Hematopoietic multipotent progenitor cell treated with erythropoietin and hydrocortisone succinate and interleukin-3 and kit ligand, for 8 days (in vitro differentiated cells): ENCODE measurements at regions not wholly inside any gene's neighbourhood (a gene's known extent, or its start where the extent isn't known, plus 50 kb on each side); places are given as distances from the start of the nearest gene placed in this dataset.
"Not testable (repeated sequence)": the region's sequence is repeated elsewhere in the genome, so short reads cannot be mapped to it uniquely, and the experiment has no call there.

Experiments
- DNase-seq: peaks from one replicate; pipeline ENCODE4 v3.0.0-alpha.2; 2015

DNA sequence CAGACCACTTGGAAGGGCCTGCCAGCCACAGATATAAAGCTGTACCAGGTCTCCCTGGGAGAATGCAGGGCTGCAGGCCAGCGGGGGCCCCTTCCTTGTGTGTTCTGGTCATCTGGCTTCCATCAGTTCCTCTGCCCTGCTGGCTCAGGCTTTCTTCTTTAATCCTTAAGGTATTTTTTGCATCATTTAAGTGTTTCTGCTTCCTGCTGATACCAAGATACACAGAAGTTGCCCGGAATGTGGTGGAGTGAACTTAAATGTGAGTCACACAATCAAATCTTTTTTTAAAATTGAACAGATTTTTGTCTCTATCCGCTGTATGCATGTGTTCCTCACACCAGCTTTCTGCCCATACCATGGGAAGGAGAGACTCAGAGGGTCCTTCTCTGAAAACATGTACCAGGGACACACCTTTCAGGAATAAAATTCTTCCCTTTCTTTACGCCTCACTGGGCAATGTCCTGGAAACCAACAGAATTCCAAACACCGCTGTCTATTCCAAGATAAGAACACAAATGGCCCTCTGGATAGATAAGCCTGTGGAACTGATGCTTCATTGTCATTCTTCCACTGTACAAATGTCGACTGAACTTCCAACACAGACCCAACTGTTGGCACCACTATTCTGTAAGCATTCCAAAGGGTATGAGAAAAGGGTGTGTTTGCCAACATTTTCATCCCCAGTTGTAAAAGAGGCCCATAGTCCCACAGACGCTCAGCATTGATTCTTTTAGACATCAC is 206.2 kb upstream of the MYLIP start:
- no peak for DNase-seq

DNA sequence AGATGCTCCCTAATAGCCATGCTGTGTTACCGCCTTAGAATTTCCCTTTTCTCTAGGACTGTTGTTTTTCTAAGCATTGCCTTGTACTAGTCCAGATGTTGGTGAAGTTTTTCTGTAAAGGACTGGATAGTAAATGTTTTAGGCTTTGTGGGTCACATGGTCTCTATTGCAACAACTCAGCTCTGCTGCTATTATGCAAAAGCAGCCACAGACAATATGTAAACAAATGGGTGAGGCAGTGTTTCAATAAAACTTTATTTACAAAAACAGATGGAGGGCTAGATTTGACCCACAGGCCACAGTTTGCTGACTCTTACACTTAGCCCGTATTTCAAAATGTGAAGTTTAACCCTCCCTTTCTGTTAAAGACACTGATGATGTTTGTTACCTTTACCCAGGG is 207.6 kb upstream of the MYLIP start:
- DNase-seq, result no peak

DNA sequence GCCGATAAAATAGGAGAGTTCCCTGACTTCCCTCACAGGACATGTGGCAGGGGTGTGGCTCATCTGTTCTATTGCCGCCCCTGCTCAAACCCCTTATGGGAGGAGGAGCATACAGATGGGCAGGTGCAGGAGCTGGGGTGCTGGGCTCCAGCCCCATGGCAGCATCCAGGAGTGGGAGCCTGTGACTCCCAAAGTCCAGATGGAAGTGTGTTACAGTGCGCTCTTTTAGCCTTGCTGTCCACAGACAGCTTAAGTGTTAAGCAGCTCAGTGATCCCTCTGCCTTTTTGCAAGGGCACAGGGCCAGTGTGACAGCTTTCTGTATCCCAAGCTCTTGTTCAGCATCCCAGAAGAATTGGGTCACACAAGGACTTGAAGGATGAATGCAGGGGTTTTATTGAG is 212.3 kb upstream of the MYLIP start:
- DNase-seq, result no peak

DNA sequence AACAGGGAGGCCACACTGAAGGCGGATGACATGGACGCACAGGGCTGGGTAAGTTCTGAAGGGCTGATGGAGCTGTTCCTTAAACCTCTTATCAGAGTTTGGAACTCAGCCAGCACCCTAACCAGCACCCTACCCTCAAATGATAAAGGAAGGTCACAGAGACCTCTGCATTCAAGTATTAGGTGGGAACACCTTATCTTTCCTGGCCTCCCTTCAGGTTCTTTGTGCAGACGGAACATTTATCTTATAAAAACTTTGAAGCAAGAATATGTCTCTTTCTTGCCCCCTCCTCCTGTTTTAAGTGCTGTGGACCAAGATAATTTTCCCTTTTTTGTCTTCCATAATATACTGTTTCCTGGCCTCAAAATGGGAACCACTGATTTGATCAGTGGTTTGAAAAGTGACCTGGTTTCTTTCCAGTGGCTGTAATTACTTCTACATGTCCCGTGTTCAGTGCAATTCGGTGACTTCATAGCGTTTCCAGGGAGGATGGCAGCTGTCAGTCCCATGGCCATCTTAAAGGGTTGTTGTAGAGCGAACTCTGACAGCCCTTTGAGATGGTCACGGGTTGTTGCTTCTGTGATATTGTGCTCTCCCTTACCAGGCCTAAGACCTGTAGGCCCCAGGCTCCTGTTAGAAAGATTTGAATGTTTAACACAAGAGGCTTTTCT is 213.2 kb upstream of the MYLIP start:
- DNase-seq, result peak; percentile 96

DNA sequence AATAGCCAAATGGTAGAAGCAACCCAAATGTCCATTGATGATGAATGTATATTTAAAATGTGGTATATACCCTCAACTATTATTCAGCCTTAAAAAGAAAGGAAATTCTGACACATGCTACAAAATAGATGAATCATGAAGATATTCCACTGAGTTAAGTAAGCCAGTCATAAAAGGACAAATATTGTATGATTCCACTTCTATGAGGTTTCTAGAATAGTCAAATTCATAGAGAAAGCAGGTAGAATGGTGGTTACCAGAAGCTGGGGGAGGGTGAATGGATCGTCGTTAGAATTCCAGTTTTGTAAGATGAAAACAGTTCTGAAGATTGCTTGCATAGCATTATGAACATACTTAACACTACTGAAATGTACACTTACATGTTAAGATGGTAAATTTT is 214.3 kb upstream of the MYLIP start:
- DNase-seq, result no peak

DNA sequence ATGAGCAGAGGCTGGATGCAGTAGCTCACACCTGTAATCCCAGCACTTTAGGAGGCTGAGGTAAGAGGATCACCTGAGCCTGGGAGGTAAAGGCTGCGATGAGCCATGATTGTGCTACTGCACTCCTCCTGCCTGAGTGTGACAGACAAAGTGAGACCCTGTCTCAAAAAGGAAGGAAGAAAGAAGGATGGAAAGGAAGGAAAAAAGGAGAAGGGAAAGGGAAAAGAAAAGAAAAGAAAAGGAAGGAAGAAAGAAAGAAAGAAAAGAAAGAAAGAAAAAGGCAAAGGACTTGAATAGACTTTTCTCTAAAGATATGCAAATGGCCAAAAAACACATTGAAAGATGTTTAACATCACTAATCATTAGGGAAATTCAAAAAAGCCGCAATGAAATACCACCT is 215.3 kb upstream of the MYLIP start:
- DNase-seq, result no peak

DNA sequence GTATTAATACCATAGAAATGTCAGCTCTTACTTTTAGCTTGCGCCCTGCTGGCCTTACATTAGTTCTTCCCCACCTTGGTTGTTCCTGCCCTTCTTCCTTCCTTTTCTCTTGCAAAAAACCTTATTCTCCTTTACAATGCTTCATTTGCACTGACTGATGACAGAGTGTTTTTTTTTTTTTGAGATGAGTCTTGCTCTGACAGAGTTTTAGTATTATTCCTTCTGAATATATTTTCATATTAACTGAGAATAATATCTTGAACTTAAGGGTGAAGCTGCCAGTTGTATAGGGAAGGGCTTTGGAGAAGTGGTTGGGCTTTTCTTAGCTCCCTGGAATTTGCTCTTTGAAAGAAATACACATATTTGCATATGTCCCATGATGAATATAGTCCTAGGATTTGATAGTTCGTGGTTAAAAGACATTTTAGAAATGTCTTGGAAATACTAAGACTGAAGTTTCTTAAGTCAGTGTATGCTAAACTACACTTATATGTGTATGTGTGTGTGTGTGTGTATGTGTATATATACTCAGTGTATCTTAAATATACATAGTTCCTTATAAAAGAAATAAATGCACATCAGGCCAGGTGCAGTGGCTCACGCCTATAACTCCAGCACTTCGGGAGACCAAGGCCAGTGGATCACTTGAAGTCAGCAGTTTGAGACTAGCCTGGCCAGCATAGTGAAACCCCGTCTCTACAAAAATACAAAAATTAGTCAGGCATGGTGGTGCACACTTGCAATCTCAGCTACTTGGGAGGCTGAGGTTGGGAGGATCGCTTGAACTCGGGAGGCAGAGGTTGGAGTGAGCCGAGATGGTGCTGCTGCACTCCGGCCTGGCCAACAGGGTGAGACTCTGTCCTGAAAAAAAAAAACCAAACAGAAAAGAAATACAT is 216.1 kb upstream of the MYLIP start:
- DNase-seq, result no peak

DNA sequence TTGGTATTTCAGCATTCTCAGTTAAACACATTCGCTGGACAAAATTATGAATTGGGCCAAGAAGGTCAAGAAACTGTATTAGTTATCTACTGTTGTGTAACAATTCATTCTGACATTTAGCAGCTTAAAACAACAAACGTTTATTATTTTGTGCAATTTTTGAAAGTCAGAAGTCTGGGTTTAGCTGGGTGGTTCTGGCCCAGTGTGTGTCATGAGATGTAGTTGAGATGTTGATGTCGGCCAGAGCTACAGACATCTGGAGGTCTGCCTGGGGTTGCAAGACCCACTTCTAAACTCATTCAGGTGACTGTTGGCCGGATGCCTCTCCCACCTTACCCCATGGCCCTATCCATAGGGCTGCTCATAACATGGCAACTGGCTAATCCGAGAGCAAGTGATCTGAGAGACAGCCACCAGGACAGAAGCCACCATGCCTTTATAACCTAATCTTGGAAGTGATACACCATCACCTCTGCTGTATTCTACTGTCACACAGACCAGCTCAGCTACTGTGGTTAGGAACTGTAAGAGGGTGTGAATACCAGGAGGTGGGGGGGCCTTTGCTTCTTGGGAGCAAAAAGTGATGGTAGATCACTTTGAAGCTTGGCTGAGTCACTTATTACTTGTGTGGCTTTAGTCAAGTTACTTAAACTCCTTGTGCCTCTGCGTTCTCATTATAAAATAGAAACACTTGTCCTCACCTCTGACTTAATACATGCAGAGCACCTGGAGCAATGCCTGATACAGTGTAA is 217.0 kb upstream of the MYLIP start:
- no peak for DNase-seq

DNA sequence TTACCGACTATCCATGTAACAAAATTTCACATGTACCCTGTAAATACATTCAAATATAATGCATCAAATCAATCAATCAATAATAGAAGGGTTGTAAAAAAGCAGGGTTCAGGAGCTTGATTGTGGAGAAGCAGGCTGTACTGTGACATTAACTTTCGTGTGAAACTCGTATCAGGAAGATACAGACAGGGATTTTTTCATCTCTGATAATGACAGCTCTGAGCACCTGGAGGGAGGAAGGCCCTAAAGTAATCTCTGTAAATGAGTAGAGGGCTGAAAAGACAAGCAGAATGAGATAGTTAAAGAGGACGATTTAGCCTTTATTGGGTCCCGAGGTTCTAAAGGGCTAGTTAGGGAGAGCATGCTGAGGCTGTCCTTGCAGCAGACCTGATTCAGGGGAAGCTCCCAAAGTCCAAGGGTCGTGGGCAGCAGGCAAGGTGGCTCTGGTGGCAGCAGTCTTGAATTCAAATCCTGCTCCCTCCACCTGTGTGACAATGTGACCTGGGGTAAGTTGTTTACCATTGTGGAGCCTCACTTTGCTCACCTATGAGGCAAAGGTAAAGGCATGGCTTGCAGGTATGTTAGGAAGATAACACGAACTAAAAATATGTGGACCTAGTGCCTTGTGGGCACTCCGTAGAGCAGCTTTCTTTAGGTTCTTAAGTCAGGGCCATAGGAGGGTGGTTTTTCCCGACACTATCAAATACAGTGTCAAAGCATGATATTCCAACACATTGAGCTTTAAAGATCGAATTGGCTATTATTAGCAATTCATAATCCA is 219.4 kb upstream of the MYLIP start:
- DNase-seq, result no peak

DNA sequence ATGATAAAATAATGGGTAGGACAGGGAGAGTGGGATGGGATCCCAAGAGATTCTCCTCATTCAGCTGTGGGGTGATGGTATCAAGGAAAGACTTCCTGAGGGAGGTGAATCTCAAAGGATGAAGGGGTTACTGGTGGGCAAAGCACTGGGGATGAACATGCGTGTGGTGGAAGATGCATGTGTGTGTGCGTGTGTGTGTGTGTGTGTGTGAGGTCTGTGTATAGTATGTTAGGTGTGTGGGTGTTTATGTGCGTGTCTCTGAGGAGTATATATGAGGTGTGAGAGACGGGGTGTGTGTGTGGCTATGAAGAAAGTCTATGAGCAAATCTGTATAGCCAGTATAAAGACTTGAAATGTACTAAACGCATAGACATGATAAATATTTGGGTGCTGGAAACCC is 220.0 kb upstream of the MYLIP start:
- no peak for DNase-seq

DNA sequence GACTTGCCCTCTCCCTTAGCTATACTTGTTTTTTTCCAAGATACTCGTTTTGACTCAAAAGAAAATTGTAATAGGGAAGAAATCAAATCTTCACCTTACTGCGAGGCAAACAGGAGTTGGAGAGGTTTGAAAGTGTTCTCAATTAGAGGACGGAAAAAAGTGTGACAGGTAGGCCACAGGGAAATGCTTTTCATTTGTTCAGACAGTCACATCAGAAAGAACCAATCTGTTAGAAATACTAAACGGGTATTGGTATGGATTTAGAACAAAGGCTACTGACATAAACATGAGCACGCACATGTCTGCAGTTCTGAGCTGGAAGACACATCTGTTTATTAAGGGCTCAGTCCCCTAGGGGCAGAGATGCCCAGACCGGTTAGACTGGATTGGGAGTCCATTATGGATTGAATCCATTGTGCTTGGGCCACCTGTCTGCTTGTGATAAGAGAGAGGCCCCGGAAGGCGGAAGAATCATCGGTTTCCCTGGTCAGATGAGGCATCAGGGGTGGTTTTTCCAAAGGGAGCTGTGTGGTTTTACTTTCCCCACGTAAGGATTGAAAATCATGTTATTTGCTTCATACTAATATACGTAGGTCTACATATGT is 220.9 kb upstream of the MYLIP start:
- no peak for DNase-seq

DNA sequence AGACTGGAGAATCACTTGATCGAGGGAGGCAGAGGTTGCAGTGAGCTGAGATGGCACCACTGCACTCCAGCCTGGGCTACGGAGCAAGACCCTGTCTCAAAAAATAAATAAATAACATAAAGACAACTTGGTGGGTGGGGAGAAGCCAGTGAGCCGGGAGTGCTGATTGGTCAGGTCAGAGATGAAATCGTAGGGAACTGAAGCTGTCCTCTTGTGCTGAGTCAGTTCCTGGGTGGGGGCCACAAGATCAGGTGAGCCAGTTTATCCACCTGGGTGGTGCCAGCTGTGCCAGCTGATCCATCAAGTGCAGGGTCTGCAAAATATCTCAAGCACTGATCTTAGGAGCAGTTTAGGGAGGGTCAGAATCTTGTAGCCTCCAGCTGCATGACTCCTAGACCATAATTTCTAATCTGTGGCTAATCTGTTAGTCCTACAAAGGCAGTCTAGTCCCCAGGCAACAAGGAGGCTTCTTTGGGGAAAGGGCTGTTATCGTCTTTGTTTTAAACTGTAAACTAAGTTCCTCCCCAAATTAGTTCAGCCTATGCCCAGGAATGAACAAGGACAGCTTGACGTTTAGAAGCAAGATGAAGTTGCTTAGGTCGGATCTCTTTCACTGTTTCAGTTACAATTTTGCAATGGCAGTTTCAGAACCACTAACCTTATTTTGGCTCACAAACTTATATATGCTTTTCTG is 221.5 kb upstream of the MYLIP start:
- not testable (repeated sequence) for DNase-seq

DNA sequence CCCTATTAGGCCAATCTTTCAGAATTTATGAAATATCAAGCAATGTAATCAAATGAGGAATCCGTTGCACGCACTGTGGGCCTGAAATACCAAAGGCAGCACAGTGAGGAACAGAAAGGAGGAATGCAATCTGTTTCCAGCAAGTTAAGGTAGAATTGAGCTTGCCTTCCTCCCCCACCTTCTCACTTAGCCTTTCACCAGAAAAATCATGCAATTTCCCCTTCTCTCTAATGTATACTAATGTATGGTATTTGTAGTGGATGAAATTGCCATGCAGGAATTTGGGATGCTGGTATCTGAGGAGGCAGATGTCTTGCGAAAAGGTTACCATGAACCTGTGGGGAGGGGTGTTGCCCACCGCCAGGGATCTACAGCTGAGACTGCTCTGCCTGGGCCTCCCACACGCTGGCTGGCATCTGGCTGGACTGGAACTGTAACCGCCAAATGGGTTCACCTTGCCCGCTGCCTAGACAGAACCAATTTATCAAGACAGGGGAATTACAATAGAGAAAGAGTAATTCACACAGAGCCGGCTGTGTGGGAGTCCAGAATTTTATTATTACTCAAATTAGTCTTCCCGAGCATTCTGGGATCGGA is 222.4 kb upstream of the MYLIP start:
- no peak for DNase-seq

DNA sequence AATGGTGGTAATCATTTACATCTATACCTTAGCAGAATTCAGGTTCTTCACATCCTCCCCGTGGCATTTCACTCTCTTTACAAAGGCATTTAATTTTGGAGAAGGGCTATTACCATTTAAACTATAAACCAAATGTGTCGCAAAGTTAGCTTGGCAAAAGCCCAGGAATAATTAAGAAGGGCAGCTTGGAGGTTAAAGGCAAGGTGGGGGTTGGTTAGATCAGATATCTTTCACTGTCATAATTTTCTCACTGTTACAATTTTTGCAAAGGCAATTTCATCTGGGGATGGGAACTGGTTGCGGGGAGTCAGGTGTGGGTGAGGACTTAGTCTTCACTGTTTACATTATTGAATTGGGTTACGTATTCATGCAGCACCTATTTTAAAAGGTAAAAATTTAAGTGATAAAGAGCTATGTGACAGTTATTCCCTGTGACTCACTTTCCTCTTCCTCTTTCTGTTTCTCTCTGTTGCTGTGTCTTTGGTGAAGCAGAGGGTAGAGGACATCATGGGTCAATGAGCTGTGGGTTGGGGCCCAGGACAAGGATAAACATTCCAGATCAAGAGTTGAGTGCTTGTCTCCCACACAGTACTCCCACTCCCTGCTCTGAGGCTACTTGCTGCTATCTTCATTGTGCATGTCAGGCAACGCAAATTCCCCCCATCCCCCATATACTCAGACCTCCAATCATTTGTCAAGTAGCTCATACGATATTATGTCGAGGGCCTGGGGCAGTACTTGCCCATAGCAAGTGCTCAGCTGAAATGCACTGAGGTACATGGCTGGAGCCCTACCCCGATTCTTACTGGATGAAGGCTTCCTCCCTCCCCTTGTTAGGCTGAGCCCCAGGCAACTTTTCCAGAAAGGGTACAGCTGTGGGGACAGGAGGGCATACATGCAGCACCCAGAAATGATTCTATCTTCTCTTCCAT is 223.1 kb upstream of the MYLIP start:
- no peak for DNase-seq

DNA sequence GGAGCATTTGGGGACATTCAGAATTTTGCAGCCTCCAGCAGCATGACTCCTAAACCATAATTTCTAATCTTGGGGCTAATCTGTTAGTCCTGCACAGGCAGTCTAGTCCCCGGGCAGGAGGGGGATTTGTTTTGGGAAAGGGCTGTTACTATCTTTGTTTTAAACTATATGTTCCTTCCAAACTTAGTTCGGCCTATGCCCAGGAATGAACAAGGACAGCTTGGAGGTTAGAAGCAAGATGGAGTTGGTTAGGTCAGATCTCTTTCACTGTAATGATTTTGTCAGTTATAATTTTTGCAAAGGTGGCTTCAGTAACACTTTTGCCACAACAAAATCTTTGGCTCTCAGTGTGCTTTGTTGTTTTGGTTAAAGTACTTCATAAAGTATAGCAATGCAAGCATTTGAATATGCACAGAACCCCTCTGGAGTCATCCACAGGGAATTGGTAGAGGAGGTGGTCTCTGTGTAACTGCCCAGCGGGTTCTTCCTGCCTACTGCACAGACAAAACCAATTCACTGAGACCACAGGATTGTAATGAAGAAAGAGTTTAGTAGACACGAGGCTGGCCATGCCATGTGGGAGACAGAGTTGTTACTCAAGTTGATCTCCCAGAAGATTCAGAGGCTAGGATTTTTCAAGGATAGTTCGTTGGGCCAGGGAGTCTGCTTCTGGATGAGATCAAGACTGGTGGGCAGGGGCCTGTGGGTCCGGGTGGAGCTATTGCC is 224.1 kb upstream of the MYLIP start:
- no peak for DNase-seq

DNA sequence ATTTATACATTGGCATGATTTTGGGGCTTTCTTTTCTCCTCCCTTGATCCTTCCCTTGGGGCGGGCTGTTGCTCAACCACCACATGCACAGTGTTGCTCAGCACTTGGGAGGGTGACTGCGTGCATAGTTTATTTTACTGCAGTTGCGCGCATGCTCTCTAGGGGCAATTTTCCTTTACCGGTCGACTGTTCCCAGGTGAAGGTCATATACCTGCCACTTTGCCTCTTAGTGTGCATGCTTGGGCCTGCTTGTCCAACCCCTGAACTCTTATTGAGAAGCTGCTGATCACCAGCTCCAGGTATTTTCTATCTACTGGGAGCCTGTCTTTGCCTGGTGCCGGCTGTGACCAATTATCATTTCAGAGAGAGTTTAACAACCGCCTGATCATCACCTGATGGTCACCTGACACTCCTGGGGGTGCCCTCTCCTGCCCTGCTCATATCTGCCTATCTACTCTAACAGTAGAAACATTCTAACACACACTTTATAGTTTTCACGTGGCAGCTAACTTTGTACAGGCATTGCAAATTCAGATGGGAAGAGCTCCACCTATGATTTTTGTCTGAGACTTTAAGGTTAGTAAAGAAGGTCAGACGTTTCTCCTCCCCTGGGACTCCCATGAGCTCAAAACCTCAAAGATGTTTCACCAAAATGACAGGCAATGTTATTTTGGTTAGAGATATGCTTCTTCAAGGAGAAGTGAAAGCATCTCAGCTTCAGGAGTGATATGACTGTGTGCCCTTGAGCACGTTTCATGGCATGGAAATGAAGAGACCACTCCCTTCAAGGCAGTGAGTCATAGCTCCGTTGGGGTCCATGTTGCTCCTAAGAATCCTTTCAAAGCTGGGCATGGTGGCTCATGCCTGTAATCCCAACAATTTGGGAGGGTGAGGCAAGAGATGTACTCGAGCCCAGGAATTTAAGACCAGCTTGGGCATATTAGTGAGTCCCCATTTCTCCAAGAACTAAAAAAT is 227.5 kb upstream of the MYLIP start:
- DNase-seq, result peak; percentile 13

DNA sequence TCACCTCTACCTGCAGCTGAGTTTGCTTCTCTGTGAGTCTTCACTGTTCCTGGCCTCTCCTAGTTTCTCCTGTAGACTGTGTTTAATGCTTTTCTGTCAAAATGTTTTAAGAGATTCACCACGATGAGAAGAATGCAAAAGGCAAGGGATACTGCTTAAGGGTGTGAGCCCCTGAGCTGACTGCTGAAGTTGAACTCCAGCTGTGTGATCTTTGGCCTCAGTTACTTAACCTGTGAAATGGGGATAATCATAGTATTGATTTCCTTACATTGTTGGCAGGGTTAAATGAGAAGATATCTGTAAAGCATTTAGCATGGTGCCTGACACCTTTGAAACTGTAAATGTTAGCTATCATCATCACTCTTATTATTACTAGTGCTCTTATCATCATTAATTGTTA is 230.2 kb upstream of the MYLIP start:
- DNase-seq, result no peak
